ENCODE measurements at regions not wholly inside any gene's neighbourhood (a gene's known extent, or its start where the extent isn't known, plus 50 kb on each side); places are given as distances from the start of the nearest gene placed in this dataset.

DNA sequence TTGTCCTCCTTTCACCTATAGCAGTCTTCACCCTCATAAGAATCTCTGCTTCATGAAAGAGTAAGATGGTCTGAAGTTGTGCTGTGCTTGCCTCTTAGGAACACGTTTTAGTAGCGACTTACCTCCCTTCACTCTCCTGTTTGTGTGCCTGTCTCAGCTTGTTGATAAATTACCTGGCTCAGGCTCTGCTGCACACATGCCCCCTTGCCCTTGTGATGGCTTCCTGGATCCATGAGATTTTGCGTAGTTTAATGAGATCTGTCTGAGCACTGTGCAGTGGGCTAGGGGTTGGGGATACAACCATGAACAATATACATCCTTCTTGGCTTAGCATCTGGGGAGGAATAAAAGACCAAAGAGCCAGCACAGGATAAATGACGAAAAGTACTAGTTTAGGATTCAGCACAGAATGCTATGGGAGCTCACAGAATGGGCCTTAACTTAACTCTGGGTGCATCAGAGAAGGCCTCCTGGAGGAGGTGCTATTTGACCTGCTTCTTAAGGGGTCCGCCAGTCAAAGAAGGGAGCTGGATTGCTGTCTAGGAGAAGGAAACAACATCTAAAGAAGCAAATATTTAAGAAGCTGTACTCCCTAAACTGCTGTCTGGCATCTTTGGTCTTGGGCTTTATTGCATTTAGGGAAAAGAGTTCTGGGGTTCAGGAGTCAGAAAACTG, 175.7 kb upstream of the PLXNA2 start:
- TF ChIP-seq ZNF274 (IDR thresholded peaks at IDR 0.05; ENCODE audit: low read depth, low read length) = no peak
- H3K4me3 ChIP-seq (ENCODE audit: low read length) = no peak overlapping the region

GRCh38 chr1:208420696-208421095, 176.5 kb upstream of the PLXNA2 start:
- no peak overlapping the region for H3K4me3 ChIP-seq (ENCODE audit: low read length)
- TF ChIP-seq ZNF274 (IDR thresholded peaks at IDR 0.05; ENCODE audit: low read depth, low read length) = no peak

GRCh38 chr1:208421486-208421885, 177.3 kb upstream of the PLXNA2 start:
- TF ChIP-seq ZNF274 (IDR thresholded peaks at IDR 0.05; ENCODE audit: low read depth, low read length) = no peak

DNA sequence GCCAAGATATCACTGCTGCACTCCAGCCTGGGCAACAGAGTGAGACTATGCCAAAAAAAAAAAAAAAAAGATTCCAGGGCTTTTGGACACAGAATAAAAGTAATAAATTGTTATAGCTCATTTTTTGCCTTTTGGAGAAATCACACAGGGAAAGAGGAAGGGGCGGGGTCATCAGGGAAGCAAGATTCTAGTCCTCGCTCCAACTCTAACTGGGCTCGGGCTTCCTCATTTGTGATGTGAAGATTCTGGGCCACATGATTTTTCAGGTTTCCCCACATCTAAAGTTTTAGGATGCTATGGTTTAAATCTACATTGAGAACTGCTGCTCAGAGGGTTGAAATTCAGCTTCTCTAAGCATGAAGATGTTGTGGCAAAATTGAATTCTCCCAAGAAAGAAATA, 179.3 kb upstream of the PLXNA2 start:
- TF ChIP-seq ZNF274 (IDR thresholded peaks at IDR 0.05; ENCODE audit: low read depth, low read length) = no peak
- no peak overlapping the region for H3K4me3 ChIP-seq (ENCODE audit: low read length)

More at GRCh38 chr1:208421486-208421885, 177.3 kb upstream of the PLXNA2 start:
- no peak overlapping the region for H3K4me3 ChIP-seq (ENCODE audit: low read length)

DNA sequence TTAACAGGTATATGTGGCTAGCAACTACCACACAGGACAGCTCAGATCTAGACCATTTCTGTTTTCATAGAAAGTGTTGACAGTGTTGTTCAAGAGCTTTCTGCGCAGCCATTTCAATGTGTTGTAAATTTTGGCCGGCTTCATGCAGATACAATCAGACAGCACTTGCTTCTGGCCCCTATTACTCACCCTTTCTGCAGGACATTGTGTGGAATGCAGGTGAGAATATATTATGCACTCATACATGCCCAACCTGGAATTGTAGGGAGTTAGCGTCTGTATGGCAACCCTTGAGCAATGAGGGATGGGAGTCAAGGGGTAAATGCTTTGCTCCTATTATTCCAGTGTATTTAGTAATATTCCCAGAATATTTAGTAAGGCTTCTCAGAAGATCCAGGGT, 180.9 kb upstream of the PLXNA2 start:
- TF ChIP-seq ZNF274 (IDR thresholded peaks at IDR 0.05; ENCODE audit: low read depth, low read length) = no peak
- H3K4me3 ChIP-seq (ENCODE audit: low read length) = no peak overlapping the region

GRCh38 chr1:208430220-208430619, 186.0 kb upstream of the PLXNA2 start:
- TF ChIP-seq ZNF274 (IDR thresholded peaks at IDR 0.05; ENCODE audit: low read depth, low read length) = no peak
- no peak overlapping the region for H3K4me3 ChIP-seq (ENCODE audit: low read length)

DNA sequence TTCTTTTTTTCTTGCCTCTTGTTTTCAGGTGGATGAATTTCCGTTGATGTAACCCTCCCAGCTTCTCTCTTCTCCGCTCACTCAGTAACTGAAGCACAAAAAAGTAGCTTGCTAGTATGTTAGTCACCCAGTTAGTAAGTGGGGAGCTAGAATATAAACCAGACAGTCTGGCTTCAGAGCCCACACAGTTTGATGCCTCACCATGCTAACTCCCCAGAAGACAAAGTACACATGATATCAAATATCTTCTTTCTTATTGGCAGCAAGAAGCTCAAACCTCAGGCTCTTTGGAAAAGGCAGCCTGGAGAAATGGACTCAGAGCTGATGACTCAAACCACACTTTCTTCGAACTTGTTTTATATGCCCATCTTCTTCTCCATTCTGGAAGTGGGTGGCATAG, 187.5 kb upstream of the PLXNA2 start:
- H3K4me3 ChIP-seq (ENCODE audit: low read length) = no peak overlapping the region
- no peak for TF ChIP-seq ZNF274 (IDR thresholded peaks at IDR 0.05; ENCODE audit: low read depth, low read length)

- TF ChIP-seq ZNF274 (IDR thresholded peaks at IDR 0.05; ENCODE audit: low read depth, low read length) = no peak
- no peak overlapping the region for H3K4me3 ChIP-seq (ENCODE audit: low read length)
Measured at GRCh38 chr1:208432346-208432745, 188.2 kb upstream of the PLXNA2 start.

DNA sequence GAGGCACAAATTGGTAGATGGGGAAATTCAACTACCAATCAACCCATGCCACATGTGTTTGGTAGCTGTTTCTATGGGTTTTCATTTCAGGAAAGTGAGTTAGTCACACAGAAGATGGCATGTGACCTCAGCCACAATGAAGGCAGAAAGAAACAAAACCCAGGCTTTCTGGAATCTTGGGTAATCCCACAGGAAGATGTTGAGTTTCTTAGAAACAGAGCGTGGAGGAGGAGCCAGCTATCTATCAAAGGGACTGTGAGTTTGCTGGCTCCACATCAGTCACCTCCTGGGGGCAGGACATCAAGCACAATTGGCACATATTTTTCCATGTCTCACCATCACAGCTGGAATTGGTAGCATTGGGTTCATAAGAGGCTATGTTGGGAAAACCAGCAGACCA, 188.9 kb upstream of the PLXNA2 start:
- no peak for TF ChIP-seq ZNF274 (IDR thresholded peaks at IDR 0.05; ENCODE audit: low read depth, low read length)
- H3K4me3 ChIP-seq (ENCODE audit: low read length) = no peak overlapping the region

GRCh38 chr1:208433971-208434370, 189.8 kb upstream of the PLXNA2 start:
- no peak overlapping the region for H3K4me3 ChIP-seq (ENCODE audit: low read length)
- no peak for TF ChIP-seq ZNF274 (IDR thresholded peaks at IDR 0.05; ENCODE audit: low read depth, low read length)

DNA sequence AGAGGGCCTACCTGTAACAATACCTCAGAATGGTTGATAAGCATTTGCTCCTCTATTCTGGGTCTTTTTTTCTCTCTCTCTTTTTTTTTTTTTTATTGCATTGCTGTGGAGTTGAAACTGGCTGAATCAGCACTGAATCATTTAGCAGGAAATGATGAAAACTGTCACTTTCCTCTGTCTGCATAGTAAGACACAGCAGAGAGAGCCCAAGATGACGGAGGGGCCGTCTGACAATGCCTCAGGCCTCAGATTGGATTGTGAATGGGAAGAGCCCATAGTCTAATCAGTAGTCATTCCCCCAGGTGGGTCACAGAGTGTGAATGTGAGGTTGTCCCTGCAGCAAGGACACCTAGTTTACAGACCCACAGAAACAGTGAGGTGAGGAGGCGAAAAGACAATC, 193.2 kb upstream of the PLXNA2 start:
- TF ChIP-seq ZNF274 (IDR thresholded peaks at IDR 0.05; ENCODE audit: low read depth, low read length) = no peak
- no peak overlapping the region for H3K4me3 ChIP-seq (ENCODE audit: low read length)

GRCh38 chr1:208438112-208438699, 194.0 kb upstream of the PLXNA2 start:
- no peak for TF ChIP-seq ZNF274 (IDR thresholded peaks at IDR 0.05; ENCODE audit: low read depth, low read length)

GRCh38 chr1:208445758-208446203, 201.6 kb upstream of the PLXNA2 start:
- no peak for TF ChIP-seq ZNF274 (IDR thresholded peaks at IDR 0.05; ENCODE audit: low read depth, low read length)
- no peak overlapping the region for H3K4me3 ChIP-seq (ENCODE audit: low read length)

More at GRCh38 chr1:208438112-208438699, 194.0 kb upstream of the PLXNA2 start:
- H3K4me3 ChIP-seq (ENCODE audit: low read length) = no peak overlapping the region

DNA sequence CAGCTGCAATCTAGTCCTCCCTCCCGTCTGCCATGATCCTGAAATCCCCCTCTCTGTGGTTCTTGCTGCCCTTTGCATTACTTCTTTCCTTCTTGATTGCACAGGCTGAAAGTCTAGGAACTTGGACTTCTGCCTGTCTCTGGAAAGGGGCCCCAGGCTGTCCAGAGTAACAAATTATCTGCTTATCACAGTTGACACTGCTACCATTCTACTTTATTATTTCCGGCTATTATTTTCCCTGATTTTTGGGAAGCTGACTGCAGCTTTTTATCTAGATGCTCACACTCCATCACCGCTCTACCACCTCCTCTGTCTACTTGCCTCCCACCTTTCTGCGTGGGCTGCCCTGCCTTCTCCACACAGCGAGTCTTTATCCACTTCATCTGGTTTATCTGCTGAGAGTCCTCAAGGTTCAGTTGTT, 202.1 kb upstream of the PLXNA2 start:
- TF ChIP-seq ZNF274 (IDR thresholded peaks at IDR 0.05; ENCODE audit: low read depth, low read length) = no peak

DNA sequence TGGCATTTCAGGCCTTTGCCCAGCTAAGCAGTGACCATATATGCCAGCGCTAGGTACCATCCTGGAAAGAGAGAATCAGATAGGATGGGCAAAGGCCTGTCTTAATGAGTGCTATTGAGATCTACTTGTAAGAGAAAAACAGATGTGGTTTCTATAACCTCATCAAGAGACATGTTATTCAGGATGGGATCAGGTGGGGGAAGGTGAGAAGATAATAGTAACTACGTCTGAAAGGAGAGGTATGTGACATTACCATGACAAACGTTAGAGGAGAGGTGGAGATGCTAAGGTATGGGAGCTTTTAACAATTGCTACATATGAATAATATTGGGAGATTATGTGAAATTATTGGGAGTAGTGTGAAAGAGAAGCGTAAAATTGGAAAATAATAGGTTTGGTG, 204.2 kb upstream of the PLXNA2 start:
- TF ChIP-seq ZNF274 (IDR thresholded peaks at IDR 0.05; ENCODE audit: low read depth, low read length) = no peak
- H3K4me3 ChIP-seq (ENCODE audit: low read length) = no peak overlapping the region

More for the DNA sequence above, 202.1 kb upstream of the PLXNA2 start:
- H3K4me3 ChIP-seq (ENCODE audit: low read length) = no peak overlapping the region
